ENCODE measurements at regions not wholly inside any gene's neighbourhood (a gene's known extent, or its start where the extent isn't known, plus 50 kb on each side); places are given as distances from the start of the nearest gene placed in this dataset.

- TF ChIP-seq POLR2AphosphoS5 (IDR thresholded peaks at IDR 0.05; ENCODE audit: low read depth, low read length) (no peak), POLR2A (IDR thresholded peaks at IDR 0.05; ENCODE audit: low read depth, low read length) (no peak), TAF1 (IDR thresholded peaks at IDR 0.05; ENCODE audit: low read depth, low read length) (no peak), SPI1 (IDR thresholded peaks at IDR 0.05; ENCODE audit: low read depth, low read length) (no peak), PAX5 (IDR thresholded peaks at IDR 0.05; ENCODE audit: insufficient read depth, low read length, severe bottlenecking) (no peak)
These were observed 390.6 kb upstream of the CYRIA start for GRCh38 chr2:17056236-17056635.
